ENCODE measurements at regions not wholly inside any gene's neighbourhood (a gene's known extent, or its start where the extent isn't known, plus 50 kb on each side); places are given as distances from the start of the nearest gene placed in this dataset.
"Not testable (repeated sequence)": the region's sequence is repeated elsewhere in the genome, so short reads cannot be mapped to it uniquely, and the experiment has no call there.

DNA sequence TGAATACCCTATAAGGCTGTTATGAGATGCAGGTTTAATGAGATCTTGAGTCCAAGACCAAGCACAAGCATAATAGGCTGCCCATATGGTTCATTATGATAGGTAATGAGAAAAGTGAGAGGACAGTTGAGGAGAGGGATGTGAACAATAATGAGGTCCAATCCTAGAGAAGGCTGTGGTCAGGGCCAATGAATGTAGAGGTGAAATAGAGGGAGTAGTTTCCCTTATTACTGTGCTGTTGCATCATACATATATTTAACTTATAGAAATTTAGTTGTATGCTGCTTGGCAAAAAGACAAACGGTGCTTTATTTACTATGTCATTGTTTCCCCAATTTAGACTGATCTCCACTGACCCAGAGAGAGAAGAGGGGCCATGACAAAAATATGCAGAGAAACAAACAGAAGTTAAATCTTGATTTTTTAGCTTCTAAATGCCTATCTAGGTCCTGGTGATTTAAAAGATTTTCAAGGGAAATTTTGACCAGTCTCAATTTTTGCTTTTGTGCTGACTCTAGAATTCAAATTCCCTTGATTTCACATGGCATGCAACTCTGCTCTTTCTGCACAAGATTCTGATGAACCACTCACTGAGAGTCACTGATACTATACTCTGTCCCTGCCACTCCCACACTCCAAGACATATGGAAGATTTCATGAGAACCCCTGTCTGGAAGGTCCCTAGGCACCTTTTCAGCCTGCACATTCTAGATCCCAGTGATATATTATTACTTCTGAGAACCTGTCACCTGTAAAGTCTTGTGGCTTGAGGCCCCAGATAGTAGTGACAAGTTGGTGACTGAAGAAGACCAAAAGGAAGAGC is 159.7 kb downstream of the VSIG4 start:
- DNase-seq, result no peak

DNA sequence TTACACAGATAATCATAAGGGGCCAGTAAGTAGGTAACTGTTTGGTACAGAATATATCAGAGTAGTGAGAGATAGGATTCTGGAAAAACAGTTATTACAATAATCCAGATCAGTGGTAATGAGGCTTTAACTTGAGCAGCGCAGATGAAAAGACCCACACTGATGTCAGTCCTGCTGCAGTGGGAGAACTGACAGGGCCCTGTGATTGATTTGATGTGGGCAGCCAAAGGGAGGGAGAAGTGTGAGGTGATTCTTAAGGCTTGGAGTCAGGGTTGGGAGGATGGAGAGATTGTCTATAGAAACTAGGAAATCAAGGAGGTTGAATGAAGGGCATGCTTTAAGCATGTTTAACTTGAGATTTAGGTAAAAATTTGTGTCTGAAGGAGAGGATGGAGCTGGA is 161.4 kb downstream of the VSIG4 start:
- DNase-seq, result no peak

DNA sequence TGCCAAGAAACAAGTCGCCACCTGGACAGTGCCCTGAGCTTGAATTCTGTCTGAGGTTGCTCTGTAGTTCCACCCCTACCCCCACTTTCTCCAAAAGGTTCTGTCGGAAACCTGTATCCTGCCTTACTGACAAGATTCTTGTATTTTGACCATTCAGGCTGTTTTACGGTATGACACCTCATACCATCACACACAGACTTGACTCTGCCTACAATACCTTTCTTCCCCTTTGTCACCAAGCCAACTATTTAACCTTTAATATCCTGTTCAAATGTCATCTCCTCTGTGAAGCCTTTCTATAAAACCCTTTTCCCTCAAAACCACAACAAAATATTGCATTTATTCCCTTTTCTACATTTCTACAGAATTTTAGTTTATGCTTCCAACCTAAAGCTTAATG is 161.9 kb downstream of the VSIG4 start:
- no peak for DNase-seq

DNA sequence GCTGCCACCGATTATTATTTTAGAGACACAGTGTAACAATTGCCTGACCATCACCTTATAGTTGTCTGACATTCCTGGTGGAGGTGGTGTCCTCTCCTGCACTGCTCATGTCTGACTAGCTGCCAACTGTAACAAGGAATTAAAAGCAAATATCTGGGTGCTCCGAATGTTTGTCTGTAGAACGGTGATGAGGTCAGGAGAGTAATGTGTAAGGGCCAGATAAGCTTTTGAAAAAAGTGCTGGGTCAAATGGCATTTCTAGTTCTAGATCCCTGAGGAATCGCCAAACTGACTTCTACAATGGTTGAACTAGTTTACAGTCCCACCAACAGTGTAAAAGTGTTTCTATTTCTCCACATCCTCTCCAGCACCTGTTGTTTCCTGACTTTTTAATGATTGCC is 164.3 kb downstream of the VSIG4 start:
- not testable (repeated sequence) for DNase-seq

DNA sequence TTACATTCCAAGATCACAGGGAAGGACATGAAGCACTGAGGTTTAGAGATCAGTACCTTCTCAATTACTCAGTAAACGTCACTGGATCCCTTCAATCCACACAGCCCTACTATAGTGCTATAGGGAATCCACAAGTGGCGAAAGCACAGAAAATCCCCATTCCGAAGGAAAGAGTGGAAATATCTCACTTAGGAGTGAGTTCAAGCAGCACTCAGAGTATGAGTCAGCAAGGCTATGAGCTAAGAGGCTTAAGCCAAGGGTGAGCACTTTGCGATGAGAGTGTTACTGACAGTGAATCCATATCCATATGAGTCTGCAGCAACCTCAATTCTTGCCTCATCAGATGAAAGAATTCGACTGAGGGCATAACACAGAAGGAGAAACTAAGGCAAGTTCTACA is 165.1 kb downstream of the VSIG4 start:
- no peak for DNase-seq

DNA sequence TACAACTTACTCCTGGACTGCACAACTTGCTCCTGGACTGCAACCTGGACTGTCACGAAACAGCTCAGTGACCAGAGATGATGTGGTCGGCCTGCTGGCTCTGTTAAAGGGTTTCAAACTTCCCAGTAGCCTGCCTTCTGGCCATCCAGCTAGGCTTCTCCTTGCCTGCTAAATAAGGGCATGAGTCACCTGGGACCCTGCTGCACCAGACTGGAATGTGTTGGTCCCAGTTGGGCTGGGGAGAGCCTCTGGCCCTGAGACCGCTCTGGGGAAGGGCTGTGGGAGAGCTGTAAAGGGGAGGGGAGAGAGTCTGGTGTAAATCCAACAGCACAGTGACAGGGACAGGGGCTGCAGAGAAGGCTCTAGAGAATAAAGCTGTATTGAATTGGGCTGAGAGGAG is 165.8 kb downstream of the VSIG4 start:
- no peak for DNase-seq

DNA sequence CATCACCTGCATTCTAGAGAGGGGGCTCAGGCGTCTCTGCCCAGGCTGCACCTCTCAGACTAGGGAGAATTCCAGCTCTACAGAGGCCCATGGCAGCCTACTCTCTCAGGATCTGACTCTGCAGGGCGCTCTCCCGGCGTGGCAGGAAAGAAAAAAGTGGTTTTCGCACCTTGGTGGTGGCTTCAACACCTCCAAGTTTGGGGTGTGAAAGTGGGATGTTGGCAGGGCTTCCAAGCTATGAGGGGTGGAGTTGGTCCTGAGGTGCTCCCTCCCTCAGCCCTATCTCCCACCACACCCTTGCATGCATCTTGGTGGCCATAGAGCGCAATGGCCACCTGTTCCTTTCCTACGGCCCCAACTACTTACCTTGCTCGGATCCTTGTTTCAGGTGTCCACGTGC is 166.5 kb downstream of the VSIG4 start:
- DNase-seq, result no peak

DNA sequence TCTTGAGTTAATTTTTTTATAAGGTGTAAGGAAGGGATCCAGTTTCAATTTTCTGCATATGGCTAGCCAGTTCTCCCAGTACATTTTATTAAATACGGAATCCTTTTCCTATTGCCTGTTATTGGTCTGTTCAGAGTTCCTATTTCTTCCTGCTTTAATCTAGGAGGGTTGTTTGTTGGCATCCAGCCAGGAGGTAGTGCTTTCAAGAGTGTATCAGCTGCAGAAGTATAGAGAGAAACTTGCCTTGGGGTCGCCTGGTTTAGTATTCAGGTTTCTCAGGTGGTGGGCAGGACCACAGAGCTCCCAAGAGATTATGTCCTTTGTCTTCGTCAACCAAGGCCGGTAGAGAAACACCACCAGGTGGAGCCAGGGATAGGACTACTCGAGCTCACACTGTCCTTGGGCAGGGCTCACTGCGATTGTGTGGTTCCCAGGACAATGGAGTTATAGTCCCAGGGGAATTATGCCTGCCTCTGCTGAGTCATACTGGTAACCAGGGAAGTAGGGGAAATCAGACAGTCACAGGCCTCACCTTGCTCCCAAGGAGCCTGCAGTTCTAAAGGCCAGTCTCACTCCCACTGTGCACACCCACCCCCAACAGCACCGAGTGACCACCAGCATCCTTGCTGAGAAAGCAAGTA is 168.1 kb downstream of the VSIG4 start:
- DNase-seq, result peak; percentile 0

DNA sequence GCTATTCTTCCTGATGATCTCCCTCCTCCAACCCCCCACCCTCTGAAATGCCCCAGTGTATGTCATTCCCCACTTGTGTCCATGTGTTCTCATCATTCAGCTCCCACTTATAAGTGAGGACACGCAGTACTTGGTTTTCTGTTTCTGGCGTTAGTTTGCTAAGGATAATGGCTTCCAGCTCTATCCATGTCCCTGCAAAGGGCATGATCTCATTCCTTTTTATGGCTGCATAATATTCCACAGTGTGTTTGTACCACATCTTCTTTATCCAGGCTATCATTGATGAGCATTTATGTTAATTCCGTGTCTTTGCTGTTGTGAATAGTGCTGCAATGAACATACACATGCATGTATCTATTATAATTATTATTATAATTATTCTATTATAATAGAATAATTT is 169.3 kb downstream of the VSIG4 start:
- DNase-seq, result not testable (repeated sequence)

DNA sequence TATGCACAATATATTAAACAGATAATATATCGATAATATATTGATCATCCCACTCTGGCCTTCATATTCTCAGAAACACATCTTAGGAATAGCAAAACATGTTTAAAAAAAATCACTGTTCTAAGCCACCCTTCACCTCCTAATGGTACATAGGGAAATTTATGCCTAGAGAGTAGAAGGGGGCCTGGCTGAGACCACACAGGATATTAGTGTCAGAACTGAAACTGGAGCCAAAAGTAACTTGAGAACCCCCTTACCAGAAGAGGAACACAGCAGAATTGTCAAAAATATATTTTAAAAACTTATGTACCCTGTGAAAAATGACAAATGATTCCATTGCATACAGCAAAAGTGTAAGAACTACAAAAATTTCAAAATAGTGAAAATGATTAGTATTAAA is 173.1 kb downstream of the VSIG4 start:
- no peak for DNase-seq

DNA sequence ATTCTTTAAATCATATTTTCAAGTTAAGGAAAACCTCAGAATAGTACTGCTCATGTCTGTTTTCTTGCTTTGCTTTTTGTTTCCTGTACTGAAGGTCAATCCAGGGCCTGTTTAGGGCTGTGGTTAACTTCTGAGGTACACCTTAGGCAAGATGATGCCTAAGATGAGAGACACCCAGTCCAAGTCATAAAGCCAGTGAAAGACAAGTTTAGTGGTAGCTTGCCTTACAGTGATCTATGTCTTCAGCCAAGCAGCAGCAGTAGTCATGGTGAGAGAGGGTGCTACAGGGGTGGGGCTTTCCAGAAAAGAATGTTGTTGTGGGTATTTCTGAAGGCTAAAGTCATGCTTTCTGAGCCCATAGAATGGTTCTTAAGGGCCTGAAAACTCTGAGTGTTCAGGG is 173.7 kb downstream of the VSIG4 start:
- DNase-seq, result no peak

DNA sequence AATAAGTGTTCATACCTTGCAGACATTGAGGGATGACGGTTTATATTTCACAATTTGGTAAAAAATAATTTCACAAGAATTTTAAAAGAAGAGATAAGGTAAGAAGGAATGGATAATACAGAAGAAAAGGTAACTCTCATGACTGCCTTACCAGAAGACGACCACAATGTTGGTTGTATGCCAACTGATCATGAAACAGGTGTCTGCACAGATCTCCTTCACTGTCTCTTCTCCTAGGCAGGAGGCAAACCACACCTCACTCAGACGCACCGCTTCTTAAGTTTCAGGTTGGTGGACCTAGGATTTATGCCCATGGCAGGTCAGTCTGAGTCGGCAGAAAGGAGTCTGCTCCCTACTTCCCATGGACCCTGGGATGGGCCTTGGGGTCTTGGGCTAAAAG is 177.2 kb downstream of the VSIG4 start:
- no peak for DNase-seq

DNA sequence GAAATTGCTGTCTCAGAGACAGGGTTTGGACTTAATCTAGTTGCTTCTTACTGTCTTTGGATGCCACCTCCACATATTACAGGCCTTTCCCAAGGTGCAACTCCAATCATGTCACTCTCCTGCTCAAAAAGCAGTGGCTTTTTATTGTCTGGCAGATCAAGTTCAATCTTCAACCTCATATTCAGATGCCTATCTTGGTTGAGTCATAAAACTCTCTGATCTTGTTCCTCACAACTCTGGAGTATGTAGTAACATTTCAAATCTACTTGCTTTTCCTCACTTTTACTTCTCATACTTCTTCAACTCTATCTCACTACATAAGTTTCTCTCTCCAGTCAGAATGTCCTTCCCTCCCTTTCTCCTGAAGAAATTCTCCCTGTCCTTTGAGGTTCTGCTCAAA is 180.6 kb downstream of the VSIG4 start:
- DNase-seq, result no peak

DNA sequence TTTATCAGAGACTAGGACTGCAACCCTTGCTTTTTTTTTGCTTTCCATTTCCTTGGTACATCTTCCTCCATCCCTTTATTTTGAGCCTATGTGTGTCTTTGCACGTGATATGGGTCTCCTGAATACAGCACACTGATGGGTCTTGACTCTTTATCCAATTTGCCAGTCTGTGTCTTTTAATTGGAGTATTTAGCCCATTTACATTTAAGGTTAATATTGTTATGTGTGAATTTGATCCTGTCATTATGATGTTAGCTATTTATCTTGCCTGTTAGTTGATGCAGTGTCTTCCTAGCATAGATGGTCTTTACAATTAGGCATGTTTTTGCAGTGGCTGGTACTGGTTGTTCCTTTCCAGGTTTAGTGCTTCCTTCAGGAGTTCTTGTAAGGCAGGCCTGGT is 185.4 kb downstream of the VSIG4 start:
- DNase-seq, result not testable (repeated sequence)

DNA sequence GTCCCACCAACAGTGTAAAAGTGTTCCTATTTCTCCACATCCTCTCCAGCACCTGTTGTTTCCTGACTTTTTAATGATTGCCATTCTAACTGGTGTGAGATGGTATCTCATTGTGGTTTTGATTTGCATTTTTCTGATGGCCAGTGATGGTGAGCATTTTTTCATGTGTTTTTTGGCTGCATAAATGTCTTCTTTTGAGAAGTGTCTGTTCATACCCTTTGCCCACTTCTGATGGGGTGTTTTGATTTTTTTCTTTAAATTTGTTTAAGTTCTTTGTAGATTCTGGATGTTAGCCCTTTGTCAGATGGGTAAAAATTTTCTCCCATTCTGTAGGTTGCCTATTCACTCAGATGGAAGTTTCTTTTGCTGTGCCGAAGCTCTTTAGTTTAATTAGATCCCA is 183.9 kb downstream of the MSN start:
- DNase-seq, result not testable (repeated sequence)

DNA sequence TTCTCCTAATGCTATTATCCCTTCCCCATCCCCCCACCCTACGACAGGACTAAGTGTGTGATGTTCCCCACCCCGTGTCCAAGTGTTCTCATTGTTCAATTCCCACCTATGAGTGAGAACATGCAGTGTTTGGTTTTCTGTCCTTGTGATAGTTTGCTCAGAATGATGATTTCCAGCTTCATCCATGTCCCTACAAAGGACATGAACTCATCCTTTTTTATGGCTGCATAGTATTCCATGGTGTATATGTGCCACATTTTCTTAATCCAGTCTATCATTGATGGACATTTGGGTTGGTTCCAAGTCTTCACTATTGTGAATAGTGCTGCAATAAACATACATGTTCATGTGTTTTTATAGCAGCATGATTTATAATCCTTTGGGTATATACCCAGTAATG is 183.4 kb downstream of the MSN start:
- DNase-seq, result not testable (repeated sequence)

DNA sequence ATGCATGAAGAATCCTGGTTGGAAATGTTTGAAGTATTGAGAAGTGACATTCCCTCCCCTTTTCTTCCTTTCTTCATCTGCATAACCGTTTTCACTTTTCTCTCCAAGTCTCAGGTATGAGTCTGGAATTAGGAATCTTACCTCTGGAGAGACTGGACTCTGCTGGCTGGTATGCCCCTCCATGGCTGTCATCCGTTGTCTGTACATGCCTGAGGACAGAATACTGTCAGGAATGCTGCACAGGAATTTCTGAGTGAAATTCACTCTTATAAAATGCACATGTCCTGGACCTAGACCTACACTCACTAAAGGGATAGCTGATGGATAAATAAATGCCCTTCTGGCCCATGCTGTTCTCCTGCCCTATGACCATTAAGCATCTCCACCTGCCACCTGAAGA is 179.5 kb downstream of the MSN start:
- DNase-seq, result no peak

DNA sequence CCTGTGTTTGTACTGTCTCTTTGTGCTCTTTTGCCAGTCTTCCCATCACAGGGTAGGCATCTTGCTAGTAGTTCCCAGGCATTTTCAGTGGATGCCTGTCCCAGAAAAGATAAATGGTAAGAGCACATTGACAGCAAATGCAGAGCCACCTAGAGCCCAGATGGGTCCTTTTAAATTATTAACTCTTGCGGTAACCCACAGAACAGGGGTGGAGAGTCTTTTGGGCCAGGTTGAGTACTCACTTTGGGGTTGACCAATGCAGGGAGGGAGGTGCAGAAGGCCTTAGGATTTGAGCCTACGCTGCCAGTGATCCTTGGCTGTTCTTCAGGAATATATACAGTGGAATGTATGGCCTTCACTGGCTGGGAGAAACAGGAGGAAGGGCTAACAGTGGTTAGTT is 173.8 kb downstream of the MSN start:
- no peak for DNase-seq

DNA sequence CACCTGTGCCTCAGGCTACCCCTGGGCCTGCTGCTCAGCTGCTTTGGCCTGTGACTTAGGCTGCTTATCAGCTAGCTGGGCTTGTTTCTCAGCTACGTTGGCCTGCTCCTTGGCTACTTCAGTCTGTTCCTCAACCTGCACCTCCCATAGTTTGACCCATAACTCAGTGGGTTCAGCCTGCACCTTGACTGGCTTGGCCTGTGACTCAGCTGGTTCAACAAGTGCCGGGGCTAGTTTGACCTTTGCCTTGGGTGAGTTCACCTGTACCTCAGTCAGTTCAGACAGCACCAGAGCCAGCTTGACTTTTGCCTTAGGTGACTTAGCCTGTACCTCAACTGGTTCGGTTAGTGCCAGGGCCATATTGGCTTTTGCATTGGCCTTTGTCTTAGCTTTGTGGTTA is 171.2 kb downstream of the MSN start:
- no peak for DNase-seq

DNA sequence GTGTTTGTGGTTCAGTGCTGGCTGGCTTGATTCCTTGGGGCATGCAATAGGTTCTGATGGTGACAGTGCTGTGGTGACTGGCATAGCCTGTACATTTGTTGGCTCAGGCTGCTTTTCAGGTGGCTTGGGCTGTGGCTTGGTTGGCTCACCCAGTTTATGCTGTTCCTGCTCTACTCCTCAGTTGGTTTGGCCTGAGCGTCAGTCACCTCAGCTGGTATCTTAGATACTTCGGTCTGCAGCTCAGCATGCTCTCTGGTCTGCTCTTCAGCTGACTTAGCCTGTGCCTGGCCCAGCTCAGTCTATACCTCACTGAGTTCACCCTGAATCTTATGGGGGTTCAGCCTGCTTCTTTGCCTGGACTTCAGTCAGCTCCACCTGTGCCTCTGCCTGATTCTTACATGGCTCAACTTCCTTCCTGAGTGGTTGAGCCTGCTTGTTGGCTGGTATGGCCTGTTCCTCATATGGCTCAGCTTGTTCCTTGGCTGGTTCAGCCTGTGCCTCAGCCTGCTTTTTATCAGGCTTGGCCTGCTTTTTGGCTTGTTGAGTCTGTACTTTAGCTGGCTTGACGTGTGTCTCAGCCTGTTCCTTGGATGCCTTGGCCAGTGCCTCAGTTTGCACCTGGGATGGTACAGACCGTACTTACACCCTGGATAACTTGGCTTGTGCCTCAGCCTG is 170.6 kb downstream of the MSN start:
- no peak for DNase-seq

DNA sequence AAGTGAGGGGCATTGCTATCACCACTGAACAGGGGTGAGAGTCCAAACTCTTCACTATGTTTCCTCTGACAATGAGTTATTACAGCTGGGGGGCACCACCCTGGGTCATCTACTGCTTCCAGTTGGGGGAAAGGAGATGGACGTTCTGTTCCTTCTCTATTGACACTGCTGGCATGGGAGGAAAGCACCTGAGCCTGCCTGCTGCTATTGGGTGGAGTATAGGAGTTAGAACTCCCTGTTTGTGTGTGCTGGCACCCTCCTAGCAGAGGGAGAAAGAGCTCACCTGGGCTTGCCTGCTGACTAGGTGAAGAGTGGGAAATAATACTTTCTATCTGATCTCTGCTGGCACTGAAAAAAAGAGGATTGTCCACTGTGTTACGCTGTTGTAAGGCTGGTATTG is 163.8 kb downstream of the MSN start:
- no peak for DNase-seq

DNA sequence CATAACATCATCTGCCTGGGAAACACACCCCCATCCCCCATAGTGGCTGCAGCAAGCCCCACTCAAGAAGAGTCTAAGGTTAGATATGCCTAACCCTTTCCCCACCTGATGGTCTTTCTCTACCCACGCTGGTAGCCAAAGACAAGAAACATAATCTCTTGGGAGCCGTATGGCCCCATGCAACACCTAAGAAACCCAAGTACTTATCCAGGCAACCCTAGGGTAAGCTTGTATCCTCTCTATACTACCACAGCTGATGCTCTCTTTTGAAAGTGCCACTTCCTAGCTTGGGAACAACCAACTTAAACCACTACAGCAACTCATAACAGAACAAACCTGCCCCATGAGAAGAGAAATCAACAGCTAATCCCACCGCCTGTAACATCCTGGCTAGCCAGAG is 161.1 kb downstream of the MSN start:
- DNase-seq, result no peak

DNA sequence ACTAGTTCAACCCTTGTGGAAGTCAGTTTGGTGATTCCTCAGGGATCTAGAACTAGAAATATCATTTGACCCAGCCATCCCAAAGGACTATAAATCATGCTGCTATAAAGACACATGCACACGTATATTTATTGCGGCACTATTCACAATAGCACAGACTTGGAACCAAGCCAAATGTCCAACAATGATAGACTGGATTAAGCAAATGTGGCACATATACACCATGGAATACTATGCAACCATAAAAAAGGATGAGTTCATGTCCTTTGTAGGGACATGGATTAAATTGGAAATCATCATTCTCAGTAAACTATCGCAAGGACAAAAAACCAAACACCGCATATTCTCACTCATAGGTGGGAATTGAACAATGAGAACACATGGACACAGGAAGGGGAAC is 157.8 kb downstream of the MSN start:
- not testable (repeated sequence) for DNase-seq
